ENCODE measurements at regions not wholly inside any gene's neighbourhood (a gene's known extent, or its start where the extent isn't known, plus 50 kb on each side); places are given as distances from the start of the nearest gene placed in this dataset.
"Not testable (repeated sequence)": the region's sequence is repeated elsewhere in the genome, so short reads cannot be mapped to it uniquely, and the experiment has no call there.

- not testable (repeated sequence) for H3K27me3 ChIP-seq (replicated peaks; ENCODE audit: control insufficient read depth, insufficient read depth, low read length); H3K4me3 ChIP-seq (ENCODE audit: low read length); H3K9ac ChIP-seq (ENCODE audit: low read length); H3K36me3 ChIP-seq (ENCODE audit: control insufficient read depth, insufficient read depth, low read length, severe bottlenecking); DNase-seq (ENCODE audit: low read depth); H3K9me3 ChIP-seq (ENCODE audit: control insufficient read depth, low read length); H3K4me1 ChIP-seq (ENCODE audit: control insufficient read depth, insufficient read depth, low read length)
Measured at GRCh38 chr16:21487956-21488355, 111.4 kb upstream of the METTL9 start.

GRCh38 chr16:21499046-21499445, 100.3 kb upstream of the METTL9 start:
- H3K9me3 ChIP-seq (ENCODE audit: control insufficient read depth, low read length); H3K27me3 ChIP-seq (replicated peaks; ENCODE audit: control insufficient read depth, insufficient read depth, low read length); DNase-seq (ENCODE audit: low read depth); H3K36me3 ChIP-seq (ENCODE audit: control insufficient read depth, insufficient read depth, low read length, severe bottlenecking); H3K9ac ChIP-seq (ENCODE audit: low read length); H3K4me1 ChIP-seq (ENCODE audit: control insufficient read depth, insufficient read depth, low read length); H3K4me3 ChIP-seq (ENCODE audit: low read length): not testable (repeated sequence)

- H3K4me1 ChIP-seq (ENCODE audit: control insufficient read depth, insufficient read depth, low read length); H3K27me3 ChIP-seq (replicated peaks; ENCODE audit: control insufficient read depth, insufficient read depth, low read length); H3K9me3 ChIP-seq (ENCODE audit: control insufficient read depth, low read length); H3K36me3 ChIP-seq (ENCODE audit: control insufficient read depth, insufficient read depth, low read length, severe bottlenecking): not testable (repeated sequence)
- Histone ChIP-seq H3K4me3 (ENCODE audit: low read length) (peak overlapping the region; percentile 83), H3K9ac (ENCODE audit: low read length) (peak overlapping the region; percentile 88)
- DNase-seq (ENCODE audit: low read depth) = peak; percentile 70
Measured at GRCh38 chr16:21501223-21501868, 98.0 kb upstream of the METTL9 start.

DNA sequence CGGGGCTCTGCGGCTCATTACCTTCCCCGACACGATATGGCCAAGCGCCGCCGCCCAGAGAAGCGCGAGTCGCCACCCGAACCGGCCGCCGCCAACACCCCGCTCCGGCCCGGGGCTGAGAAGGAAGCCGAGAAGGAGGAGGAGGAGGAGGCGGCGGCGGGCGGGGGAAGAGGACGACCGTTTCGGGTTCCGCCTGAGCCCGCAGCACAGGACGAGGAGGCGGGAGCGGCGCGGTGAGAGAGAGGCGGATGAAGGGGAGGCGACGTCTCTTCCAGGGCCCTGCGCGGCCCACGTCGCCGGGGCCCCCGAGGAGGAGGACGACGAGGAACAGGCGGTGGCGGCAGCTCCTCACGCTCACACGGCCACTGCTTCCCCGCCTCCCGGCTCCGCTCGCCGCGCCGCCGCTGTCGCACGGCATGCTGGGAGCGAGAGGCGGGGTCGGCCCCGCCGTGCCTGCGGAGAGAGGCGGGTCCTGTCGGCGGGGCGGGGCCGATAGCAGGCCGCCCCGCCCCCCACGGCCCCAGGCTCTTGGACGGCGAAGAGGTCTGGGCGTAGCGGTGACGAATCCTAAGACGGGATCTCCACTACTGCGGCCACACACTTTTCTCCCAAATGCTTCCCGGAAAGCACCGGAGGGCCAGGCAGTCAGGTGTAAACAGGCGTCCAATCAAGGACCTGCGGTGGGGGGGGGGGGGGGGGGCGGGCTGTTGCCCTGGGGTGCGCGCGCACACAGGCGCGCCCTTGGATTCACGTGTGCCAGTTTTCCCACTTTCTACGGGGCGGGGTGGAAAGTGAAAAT, 97.3 kb upstream of the METTL9 start:
- peak overlapping the region; percentile 88 for H3K9ac ChIP-seq (ENCODE audit: low read length)
- peak; percentile 94 for DNase-seq (ENCODE audit: low read depth)
- H3K4me1 ChIP-seq (ENCODE audit: control insufficient read depth, insufficient read depth, low read length) = no peaks in the 10 kb centered on the region
- H3K4me3 ChIP-seq (ENCODE audit: low read length) = peak overlapping the region; percentile 83
- peaks cover 4% of the 10 kb centered on the region for H3K36me3 ChIP-seq (ENCODE audit: control insufficient read depth, insufficient read depth, low read length, severe bottlenecking)
- no peaks in the 10 kb centered on the region for H3K9me3 ChIP-seq (ENCODE audit: control insufficient read depth, low read length)
- H3K27me3 ChIP-seq (replicated peaks; ENCODE audit: control insufficient read depth, insufficient read depth, low read length) = no peaks in the 10 kb centered on the region

DNA sequence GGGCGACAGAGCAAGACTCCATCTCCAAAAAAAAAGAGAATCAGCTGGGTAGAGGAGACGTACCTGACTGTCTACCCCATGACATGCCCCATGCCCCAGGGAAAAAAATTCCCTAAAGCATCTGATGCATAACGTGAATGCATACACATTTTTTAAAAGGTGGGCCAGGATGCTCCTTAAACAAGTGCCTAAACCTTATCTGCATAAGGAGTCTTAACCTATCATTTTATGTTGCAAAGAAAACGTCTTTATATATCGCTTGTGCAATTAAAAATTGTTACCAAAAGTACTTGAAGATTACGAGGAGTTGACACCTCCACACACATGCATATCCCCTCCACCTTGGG, 95.8 kb upstream of the METTL9 start:
- not testable (repeated sequence) for H3K36me3 ChIP-seq (ENCODE audit: control insufficient read depth, insufficient read depth, low read length, severe bottlenecking); DNase-seq (ENCODE audit: low read depth); H3K4me3 ChIP-seq (ENCODE audit: low read length); H3K9ac ChIP-seq (ENCODE audit: low read length); H3K9me3 ChIP-seq (ENCODE audit: control insufficient read depth, low read length); H3K27me3 ChIP-seq (replicated peaks; ENCODE audit: control insufficient read depth, insufficient read depth, low read length)
- peaks cover 10% of the 10 kb centered on the region for H3K4me1 ChIP-seq (ENCODE audit: control insufficient read depth, insufficient read depth, low read length)

DNA sequence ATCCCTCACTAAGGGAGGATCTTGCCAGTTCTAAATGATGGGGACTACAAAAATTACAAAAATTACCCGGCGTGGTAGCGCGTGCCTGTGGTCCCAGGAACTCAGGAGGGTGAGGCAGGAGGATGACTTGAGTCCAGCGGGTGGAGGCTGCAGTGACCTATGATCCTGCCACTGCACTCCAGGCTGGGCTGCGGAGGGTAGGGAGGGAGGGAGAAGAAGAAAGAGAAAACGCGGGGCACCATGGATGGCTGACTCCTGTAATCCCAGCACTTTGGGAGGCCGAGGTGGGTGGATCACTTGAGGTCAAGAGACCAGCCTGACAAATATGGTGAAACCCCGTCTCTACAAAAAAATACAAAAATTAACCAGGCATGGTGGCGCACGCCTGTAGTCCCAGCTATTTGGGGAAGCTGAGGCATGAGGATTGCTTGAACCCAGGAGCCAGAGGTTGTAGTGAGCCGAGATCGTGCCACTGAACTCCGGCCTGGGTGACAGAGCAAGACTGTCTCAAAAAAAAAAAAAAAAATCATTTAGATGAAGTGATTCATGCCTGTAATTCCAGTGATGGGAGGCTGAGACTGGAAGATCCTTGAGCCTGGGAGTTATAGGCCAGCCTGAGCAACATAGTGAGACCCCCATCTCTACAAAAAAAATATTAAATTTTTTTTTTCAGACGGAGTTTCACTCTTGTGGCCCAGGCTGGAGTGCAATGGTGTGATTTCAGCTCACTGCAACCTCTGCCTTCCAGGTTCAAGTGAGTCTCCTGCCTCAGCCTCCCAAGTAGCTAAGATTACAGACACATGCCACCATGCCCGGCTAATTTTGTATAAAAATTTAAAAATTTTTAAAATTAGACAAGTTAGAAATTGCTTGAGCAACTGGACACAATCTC, 95.2 kb upstream of the METTL9 start:
- not testable (repeated sequence) for DNase-seq (ENCODE audit: low read depth); H3K9ac ChIP-seq (ENCODE audit: low read length); H3K4me3 ChIP-seq (ENCODE audit: low read length); H3K9me3 ChIP-seq (ENCODE audit: control insufficient read depth, low read length); H3K27me3 ChIP-seq (replicated peaks; ENCODE audit: control insufficient read depth, insufficient read depth, low read length); H3K36me3 ChIP-seq (ENCODE audit: control insufficient read depth, insufficient read depth, low read length, severe bottlenecking)
- H3K4me1 ChIP-seq (ENCODE audit: control insufficient read depth, insufficient read depth, low read length) = peaks cover 17% of the 10 kb centered on the region

- not testable (repeated sequence) for H3K4me3 ChIP-seq (ENCODE audit: low read length)
Measured at GRCh38 chr16:21505751-21506520, 93.4 kb upstream of the METTL9 start.

GRCh38 chr16:21506857-21507456, 92.4 kb upstream of the METTL9 start:
- H3K4me1 ChIP-seq (ENCODE audit: control insufficient read depth, insufficient read depth, low read length) = peaks cover 35% of the 10 kb centered on the region
- not testable (repeated sequence) for H3K9ac ChIP-seq (ENCODE audit: low read length); H3K27me3 ChIP-seq (replicated peaks; ENCODE audit: control insufficient read depth, insufficient read depth, low read length); H3K4me3 ChIP-seq (ENCODE audit: low read length); H3K36me3 ChIP-seq (ENCODE audit: control insufficient read depth, insufficient read depth, low read length, severe bottlenecking); DNase-seq (ENCODE audit: low read depth); H3K9me3 ChIP-seq (ENCODE audit: control insufficient read depth, low read length)

More at GRCh38 chr16:21505751-21506520, 93.4 kb upstream of the METTL9 start:
- peaks cover 27% of the 10 kb centered on the region for H3K4me1 ChIP-seq (ENCODE audit: control insufficient read depth, insufficient read depth, low read length)
- not testable (repeated sequence) for H3K27me3 ChIP-seq (replicated peaks; ENCODE audit: control insufficient read depth, insufficient read depth, low read length); H3K9ac ChIP-seq (ENCODE audit: low read length); H3K36me3 ChIP-seq (ENCODE audit: control insufficient read depth, insufficient read depth, low read length, severe bottlenecking); H3K9me3 ChIP-seq (ENCODE audit: control insufficient read depth, low read length); DNase-seq (ENCODE audit: low read depth)

DNA sequence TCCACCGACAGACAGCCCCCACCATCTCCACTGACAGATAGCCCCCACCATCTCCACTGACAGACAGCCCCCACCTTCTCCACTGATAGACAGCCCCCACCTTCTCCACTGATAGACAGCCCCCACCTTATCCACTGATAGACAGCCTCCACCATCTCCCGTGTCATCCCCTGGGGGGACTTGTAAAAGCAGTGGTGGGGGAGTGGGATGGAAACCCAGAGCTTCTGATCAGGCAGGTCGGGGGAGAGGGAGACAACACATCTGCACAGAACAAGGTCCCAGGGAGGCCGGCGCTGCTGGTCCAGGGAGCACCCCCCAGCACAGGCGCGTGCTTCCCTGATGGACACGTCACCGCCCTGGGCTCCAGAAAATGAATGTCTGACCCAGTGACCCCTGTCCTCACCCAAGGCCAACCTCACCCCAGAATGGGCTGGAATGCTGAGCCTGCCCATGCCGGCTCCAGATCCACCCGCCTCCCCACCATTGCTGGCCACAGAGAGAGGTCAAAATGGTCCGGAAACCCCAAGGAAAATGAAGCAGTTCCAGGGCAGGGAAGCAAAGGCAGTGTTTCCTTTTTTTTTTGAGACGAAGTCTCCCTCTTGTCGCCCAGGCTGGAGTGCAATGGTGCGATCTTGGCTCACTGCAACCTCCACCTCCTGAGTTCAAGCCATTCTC, 91.6 kb upstream of the METTL9 start:
- not testable (repeated sequence) for DNase-seq (ENCODE audit: low read depth); H3K36me3 ChIP-seq (ENCODE audit: control insufficient read depth, insufficient read depth, low read length, severe bottlenecking); H3K27me3 ChIP-seq (replicated peaks; ENCODE audit: control insufficient read depth, insufficient read depth, low read length); H3K9me3 ChIP-seq (ENCODE audit: control insufficient read depth, low read length); H3K4me3 ChIP-seq (ENCODE audit: low read length)
- peak overlapping the region; percentile 39 for H3K9ac ChIP-seq (ENCODE audit: low read length)
- peaks cover 42% of the 10 kb centered on the region for H3K4me1 ChIP-seq (ENCODE audit: control insufficient read depth, insufficient read depth, low read length)

- H3K36me3 ChIP-seq (ENCODE audit: control insufficient read depth, insufficient read depth, low read length, severe bottlenecking) = not testable (repeated sequence)
Measured at GRCh38 chr16:21508661-21509436, 90.5 kb upstream of the METTL9 start.

More at GRCh38 chr16:21508661-21509436, 90.5 kb upstream of the METTL9 start:
- H3K27me3 ChIP-seq (replicated peaks; ENCODE audit: control insufficient read depth, insufficient read depth, low read length); DNase-seq (ENCODE audit: low read depth); H3K4me3 ChIP-seq (ENCODE audit: low read length); H3K9me3 ChIP-seq (ENCODE audit: control insufficient read depth, low read length): not testable (repeated sequence)
- peak overlapping the region; percentile 39 for H3K9ac ChIP-seq (ENCODE audit: low read length)
- H3K4me1 ChIP-seq (ENCODE audit: control insufficient read depth, insufficient read depth, low read length) = peaks cover 49% of the 10 kb centered on the region

Measured in adipocyte (in vitro differentiated cells).